ENCODE measurements at regions not wholly inside any gene's neighbourhood (a gene's known extent, or its start where the extent isn't known, plus 50 kb on each side); places are given as distances from the start of the nearest gene placed in this dataset.

DNA sequence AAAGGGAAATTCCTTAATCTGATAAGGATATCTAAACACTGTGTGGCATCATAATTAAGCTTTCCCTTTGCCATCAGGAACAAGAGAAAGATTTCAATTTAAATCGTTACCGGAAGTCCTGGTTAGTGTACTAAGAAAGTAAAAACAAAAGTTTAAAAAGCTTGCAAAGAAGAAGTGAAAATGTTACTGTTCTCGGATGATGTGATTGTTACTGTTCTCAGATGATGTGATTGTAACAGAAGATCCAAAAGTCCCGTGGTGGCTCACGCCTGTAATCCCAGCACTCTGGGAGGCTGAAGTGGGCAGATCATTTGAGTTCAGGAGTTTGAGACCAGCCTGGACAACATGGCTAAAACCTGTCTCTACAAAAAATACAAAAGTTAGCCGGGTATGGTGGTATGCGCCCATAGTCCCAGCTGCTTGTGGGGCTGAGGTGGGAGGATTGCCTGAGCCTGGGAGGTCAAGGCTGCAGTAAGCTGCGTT, 62.5 kb downstream of the RGS12 start:
- Histone ChIP-seq H3K9me3 (no peaks in the 10 kb centered on the region), H3K27me3 (no peaks in the 10 kb centered on the region), H3K4me1 (peaks cover 0 to 14% (median 4%) of the 10 kb centered on the region in 4 donors), H3K36me3 (no peaks in the 10 kb centered on the region), H3K27ac (peak overlapping the region in 1 of 5 donors; percentile 15), H3K4me3 (no peak overlapping the region)
- no peak for DNase-seq
- WGBS, 5 donors = 79 to 86% (median 83%) methylated on average over 8 of the region's 8 CpGs
- TF ChIP-seq POLR2A (IDR thresholded peaks at IDR 0.05) = no peak
- TF ChIP-seq CTCF (IDR thresholded peaks at IDR 0.05) = no peak
- no peak for TF ChIP-seq EP300 (IDR thresholded peaks at IDR 0.05)
- TF ChIP-seq POLR2AphosphoS5 (IDR thresholded peaks at IDR 0.05) = no peak
- intact Hi-C loops (cut with DNase I; ENCODE audit: low total_unique reads) = no loop called here

- H3K4me3 ChIP-seq = no peak overlapping the region
- no peaks in the 10 kb centered on the region for H3K36me3 ChIP-seq
- no peak for DNase-seq
- H3K9me3 ChIP-seq = no peaks in the 10 kb centered on the region
- TF ChIP-seq CTCF (IDR thresholded peaks at IDR 0.05) = no peak
- TF ChIP-seq POLR2AphosphoS5 (IDR thresholded peaks at IDR 0.05) = no peak
- no peak for TF ChIP-seq EP300 (IDR thresholded peaks at IDR 0.05)
- TF ChIP-seq POLR2A (IDR thresholded peaks at IDR 0.05) = no peak
- H3K27me3 ChIP-seq = no peaks in the 10 kb centered on the region
- 62 to 100% (median 85%) methylated on average over 1 of the region's 1 CpG for WGBS, 5 donors
- intact Hi-C loops (cut with DNase I; ENCODE audit: low total_unique reads) = no loop called here
- H3K27ac ChIP-seq = no peak overlapping the region
- H3K4me1 ChIP-seq = peaks cover 0 to 14% (median 4%) of the 10 kb centered on the region in 4 donors
Measured at GRCh38 chr4:3358656-3359055, 65.8 kb downstream of the RGS12 start.

DNA sequence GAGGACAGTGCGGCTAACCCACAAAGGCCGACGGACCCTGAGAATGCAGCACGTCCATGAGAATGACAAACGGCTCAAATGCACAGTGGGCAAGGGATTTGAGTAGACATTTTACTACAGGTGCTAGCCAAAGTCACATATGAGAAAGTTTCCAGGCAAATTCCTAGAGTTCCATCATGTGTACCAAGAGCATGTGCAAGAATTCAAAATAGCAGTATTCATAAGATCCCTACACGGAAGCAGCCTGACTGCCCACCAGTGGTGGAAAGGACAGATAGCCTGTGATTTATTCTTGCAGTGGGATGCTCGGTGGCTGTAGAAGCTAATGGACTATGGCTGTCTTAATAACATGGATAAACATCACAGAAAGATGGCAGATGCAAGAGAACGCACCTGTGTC, 68.0 kb downstream of the RGS12 start:
- 93 to 98% (median 95%) methylated on average over 8 of the region's 8 CpGs for WGBS, 5 donors
- no peak for TF ChIP-seq POLR2A (IDR thresholded peaks at IDR 0.05)
- no peak for TF ChIP-seq POLR2AphosphoS5 (IDR thresholded peaks at IDR 0.05)
- no peak for TF ChIP-seq CTCF (IDR thresholded peaks at IDR 0.05)
- no peak for TF ChIP-seq EP300 (IDR thresholded peaks at IDR 0.05)
- peaks cover 0 to 3% (median 0%) of the 10 kb centered on the region in 4 donors for H3K4me1 ChIP-seq
- H3K27me3 ChIP-seq = no peaks in the 10 kb centered on the region
- H3K36me3 ChIP-seq = no peaks in the 10 kb centered on the region
- H3K27ac ChIP-seq = no peak overlapping the region
- DNase-seq = no peak
- H3K4me3 ChIP-seq = no peak overlapping the region
- intact Hi-C loops (cut with DNase I; ENCODE audit: low total_unique reads) = no loop called here
- H3K9me3 ChIP-seq = no peaks in the 10 kb centered on the region

DNA sequence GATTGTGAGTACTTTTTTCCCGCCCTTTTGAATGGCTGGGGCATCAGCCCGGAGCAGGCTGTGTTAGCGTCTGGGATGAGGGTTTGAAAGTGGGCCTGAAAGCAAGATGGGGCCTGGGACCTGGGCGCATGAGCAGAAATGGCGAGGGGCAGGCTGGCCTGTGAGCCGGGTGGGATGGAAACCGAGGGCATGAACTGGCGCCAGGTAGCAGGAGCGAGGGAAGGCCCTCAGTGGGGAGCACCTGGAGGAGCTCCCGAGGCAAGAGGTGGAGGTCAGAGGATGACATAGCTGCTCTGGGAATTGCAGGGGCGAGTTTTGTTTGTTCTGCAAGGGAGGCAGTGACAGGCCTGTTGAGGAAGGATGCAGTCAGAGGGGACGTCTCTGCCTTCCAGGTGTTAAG, 68.6 kb downstream of the RGS12 start:
- intact Hi-C loops (cut with DNase I; ENCODE audit: low total_unique reads) = no loop called here
- 89 to 94% (median 93%) methylated on average over 12 of the region's 12 CpGs for WGBS, 5 donors
- no peaks in the 10 kb centered on the region for H3K27me3 ChIP-seq
- no peak overlapping the region for H3K4me3 ChIP-seq
- no peaks in the 10 kb centered on the region for H3K9me3 ChIP-seq
- H3K36me3 ChIP-seq = no peaks in the 10 kb centered on the region
- DNase-seq = peak in 1 of 2 donors; percentile 24
- peaks cover 0 to 3% (median 0%) of the 10 kb centered on the region in 4 donors for H3K4me1 ChIP-seq
- TF ChIP-seq POLR2A (IDR thresholded peaks at IDR 0.05) (no peak), EP300 (IDR thresholded peaks at IDR 0.05) (no peak), CTCF (IDR thresholded peaks at IDR 0.05) (no peak), POLR2AphosphoS5 (IDR thresholded peaks at IDR 0.05) (no peak)
- H3K27ac ChIP-seq = no peak overlapping the region

Measured in stomach (tissue), 8 donors.